HepG2 (cell line): ENCODE measurements at regions not wholly inside any gene's neighbourhood (a gene's known extent, or its start where the extent isn't known, plus 50 kb on each side); places are given as distances from the start of the nearest gene placed in this dataset.
A peak's percentile ranks its signal among the peaks of the same experiment; 100 is the strongest.

Experiments used
- ATAC-seq: fragments of 200-7000 bp; cut with Tn5 transposase; 3 replicates; pipeline ENCODE4 v1.9.1; 2020; ENCODE audit warnings: mild to moderate bottlenecking, moderate library complexity
- BruUV-seq: library from RNA; stranded (reverse); fragments of 400-500 nt; replicated peaks from 2 replicates; lab custom pipeline; 2021; lab: Mats Ljungman, UMichigan
- CTCF ChIA-PET: fragments of 300-600 bp; formaldehyde crosslinking; extraction: SDS; loops from one replicate; lab custom pipeline; 2021; ENCODE audit warnings: low total read pairs, inconsistent platforms, low intra/inter-chr PET ratio; lab: Yijun Ruan, JAX
- POLR2A ChIA-PET: fragments of 350-600 bp; sonication (Branson Sonifier 250); formaldehyde crosslinking; loops from one replicate; lab custom pipeline; 2020; ENCODE audit warnings: antibody characterized with exemption, inconsistent platforms; lab: Yijun Ruan, JAX
- DNase-seq: peaks from one replicate; pipeline ENCODE4 v3.0.0-alpha.2; 2015; ENCODE audit warnings: low spot score
- FAIRE-seq: peaks from 3 replicates; lab custom pipeline; 2011; peaks lifted over from hg19 to GRCh38; lab: Jason Lieb, UNC
- H2AFZ ChIP-seq: one replicate; pipeline ENCODE4 v1.6.1; 2011; ENCODE audit warnings: low read length, inconsistent platforms
- H3K27ac ChIP-seq: fragments of 300-600 bp; 3 replicates; pipeline ENCODE4 v1.8.0; 2011; ENCODE audit warnings: mixed run types, mild to moderate bottlenecking, mixed read lengths, low read length, inconsistent platforms; ENCODE audit not compliant: insufficient read depth; ENCODE audit errors: extremely low read length
- H3K27me3 ChIP-seq, 2 experiments: fragments of 200-600 bp in 1 of 2; 2 replicates in 1 of 2; 3 replicates in 1 of 2; pipeline versions ENCODE4 v1.6.0 to v1.8.0; 2011; ENCODE audit warnings: low read length in 2 of 2, mild to moderate bottlenecking in 2 of 2, moderate library complexity in 2 of 2, inconsistent platforms in 1 of 2; ENCODE audit not compliant: insufficient read depth in 2 of 2, control insufficient read depth in 1 of 2
- H3K36me3 ChIP-seq, 2 experiments: fragments of 200-600 bp in 1 of 2; replicated peaks in 1 of 2; 2 replicates in 1 of 2; 3 replicates in 1 of 2; pipeline versions ENCODE4 v1.5.1 to v1.8.0; 2011; ENCODE audit warnings: low read length in 2 of 2, inconsistent platforms in 1 of 2; ENCODE audit not compliant: insufficient read depth in 2 of 2, control insufficient read depth in 1 of 2
- H3K4me1 ChIP-seq: 2 replicates; pipeline ENCODE4 v1.5.1; 2012; ENCODE audit warnings: low read length, inconsistent platforms; ENCODE audit not compliant: insufficient read depth
- H3K4me2 ChIP-seq: 2 replicates; pipeline ENCODE4 v1.6.0; 2011; ENCODE audit warnings: low read depth, low read length, inconsistent platforms
- H3K4me3 ChIP-seq, 3 experiments: fragments of 200-600 bp in 1 of 3; sonication (generic), shearing (Covaris generic) in 1 of 3; replicated peaks in 1 of 3; 2 replicates each; pipeline ENCODE4 v1.5.1; 2011 to 2016; ENCODE audit warnings: low read length in 3 of 3, inconsistent platforms in 2 of 3, low read depth in 2 of 3, mild to moderate bottlenecking in 2 of 3, control low read depth in 1 of 3, mixed read lengths in 1 of 3; ENCODE audit not compliant: insufficient read depth in 1 of 3
- H3K79me2 ChIP-seq: one replicate; pipeline ENCODE4 v1.6.1; 2011; ENCODE audit warnings: low read length, inconsistent platforms; ENCODE audit not compliant: insufficient read depth
- H3K9ac ChIP-seq: 2 replicates; pipeline ENCODE4 v1.6.0; 2011; ENCODE audit warnings: mild to moderate bottlenecking, low read depth, low read length, inconsistent platforms; ENCODE audit not compliant: insufficient read depth
- H3K9me3 ChIP-seq: 2 replicates; pipeline ENCODE4 v1.5.1; 2012; ENCODE audit warnings: mild to moderate bottlenecking, low read length
- H4K20me1 ChIP-seq: 2 replicates; pipeline ENCODE4 v1.6.0; 2011; ENCODE audit warnings: inconsistent platforms, mild to moderate bottlenecking, low read length, moderate library complexity; ENCODE audit not compliant: insufficient read depth
- HDAC1 ChIP-seq: sonication (generic); formaldehyde crosslinking; IDR thresholded peaks from 2 replicates; pipeline ENCODE4 v1.5.1; 2020; ENCODE audit warnings: mild to moderate bottlenecking, missing genetic modification reagents
- SMARCE1 ChIP-seq: fragments of 450-650 bp; IDR thresholded peaks from 2 replicates; pipeline ENCODE4 v1.6.1; 2017; ENCODE audit warnings: borderline replicate concordance
- ZNF121 ChIP-seq: sonication (generic); formaldehyde crosslinking; IDR thresholded peaks from 2 replicates; pipeline ENCODE4 v1.5.0; 2020; ENCODE audit warnings: mild to moderate bottlenecking, missing genetic modification reagents
- ZNF746 ChIP-seq: sonication (generic); formaldehyde crosslinking; IDR thresholded peaks from 2 replicates; pipeline ENCODE4 v1.8.0; 2022; ENCODE audit warnings: mild to moderate bottlenecking, missing genetic modification reagents
- WGBS: methylation state at CpG from one replicate; pipeline ENCODE4 v1.1.6; 2017; ENCODE audit warnings: low lambda C conversion rate; 5-methylcytosine and 5-hydroxymethylcytosine counted together
- in situ Hi-C: cut with HindIII; loops from 2 replicates; pipeline ENCODE4 v1.10.0; 2017; ENCODE audit warnings: low pct_unique_long_range_greater_than_20kb; ENCODE audit not compliant: extremely low pct_ligation_motif_present
- intact Hi-C: fragments of 100-400 bp; cut with micrococcal nuclease; formaldehyde crosslinking; loops from one replicate; pipeline ENCODE4 v1.10.0; 2022; ENCODE audit not compliant: unreplicated experiment
- TF ChIP-seq, protein P1 (sequence below): fragments of 450-650 bp; IDR thresholded peaks from 2 replicates; pipeline ENCODE4 v1.6.1; 2016
- TF ChIP-seq, protein P2 (sequence below): sonication (generic); formaldehyde crosslinking; IDR thresholded peaks from 2 replicates; pipeline ENCODE4 v1.4.0; 2020; ENCODE audit warnings: missing genetic modification reagents

DNA sequence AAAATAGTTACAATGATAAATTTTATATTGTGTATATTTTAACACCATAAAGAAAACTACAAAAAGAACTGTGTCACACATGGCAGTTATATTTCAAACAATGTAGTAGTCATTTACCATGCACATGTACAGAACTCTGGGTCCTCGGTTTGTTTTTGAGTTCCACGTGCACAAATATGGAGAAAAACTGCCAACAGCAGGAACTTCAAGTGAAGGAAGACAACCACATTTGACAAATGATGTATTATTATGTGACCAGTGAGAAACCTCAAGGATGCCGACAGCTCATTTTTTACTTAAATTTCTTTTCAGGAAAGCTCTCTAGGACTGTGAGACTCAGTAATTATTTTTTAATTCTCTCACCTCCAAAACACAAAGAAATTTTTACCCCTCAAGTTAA, 244.2 kb upstream of the USP15 start:
- Histone ChIP-seq H4K20me1 (no peaks in the 10 kb centered on the region), H2AFZ (no peak overlapping the region), H3K36me3 (no peaks in the 10 kb centered on the region), H3K9ac (no peak overlapping the region), H3K9me3 (no peaks in the 10 kb centered on the region), H3K4me2 (no peak overlapping the region), H3K27me3 (no peaks in the 10 kb centered on the region; a peak in 1 of 5 replicates), H3K4me3 (no peak overlapping the region), H3K27ac (no peak overlapping the region), H3K4me1 (no peaks in the 10 kb centered on the region), H3K79me2 (no peaks in the 10 kb centered on the region)
- TF ChIP-seq, protein P1, sequence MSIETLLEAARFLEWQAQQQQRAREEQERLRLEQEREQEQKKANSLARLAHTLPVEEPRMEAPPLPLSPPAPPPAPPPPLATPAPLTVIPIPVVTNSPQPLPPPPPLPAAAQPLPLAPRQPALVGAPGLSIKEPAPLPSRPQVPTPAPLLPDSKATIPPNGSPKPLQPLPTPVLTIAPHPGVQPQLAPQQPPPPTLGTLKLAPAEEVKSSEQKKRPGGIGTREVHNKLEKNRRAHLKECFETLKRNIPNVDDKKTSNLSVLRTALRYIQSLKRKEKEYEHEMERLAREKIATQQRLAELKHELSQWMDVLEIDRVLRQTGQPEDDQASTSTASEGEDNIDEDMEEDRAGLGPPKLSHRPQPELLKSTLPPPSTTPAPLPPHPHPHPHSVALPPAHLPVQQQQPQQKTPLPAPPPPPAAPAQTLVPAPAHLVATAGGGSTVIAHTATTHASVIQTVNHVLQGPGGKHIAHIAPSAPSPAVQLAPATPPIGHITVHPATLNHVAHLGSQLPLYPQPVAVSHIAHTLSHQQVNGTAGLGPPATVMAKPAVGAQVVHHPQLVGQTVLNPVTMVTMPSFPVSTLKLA, result peak; percentile 28; the same call in 1 of the 2 replicates
- TF ChIP-seq SMARCE1, result no peak
- intact Hi-C loops (no loop called here), in situ Hi-C loops (no loop called here)
- BruUV-seq, result no TSS peak
- no peak for FAIRE-seq
- no peak for ATAC-seq
- CTCF ChIA-PET, result no interaction called here
- WGBS, result 33% methylated on average over 3 of the region's 3 CpGs
- POLR2A ChIA-PET, result no interaction called here
- DNase-seq, result no peak

DNA sequence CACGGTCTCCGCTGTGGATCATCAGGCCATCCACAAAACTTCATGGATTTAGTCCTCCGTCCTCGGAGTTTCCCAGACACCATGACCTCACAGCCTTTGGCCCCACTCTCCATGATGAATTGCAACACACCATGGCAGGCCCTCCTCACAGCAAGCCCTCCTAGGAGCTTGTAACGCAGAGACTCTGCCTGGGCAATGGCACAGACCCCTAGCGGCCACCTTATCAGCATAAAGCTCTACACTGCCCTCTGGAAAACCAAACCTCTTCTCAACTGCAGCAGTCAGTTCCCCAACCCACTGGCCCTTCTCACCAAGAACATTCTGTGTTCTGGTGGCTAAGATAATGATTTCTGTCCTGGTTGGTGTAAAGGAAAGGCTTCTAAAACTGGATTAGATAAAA, 238.4 kb upstream of the USP15 start:
- no TSS peak for BruUV-seq
- Histone ChIP-seq H2AFZ (no peak overlapping the region), H3K9me3 (no peaks in the 10 kb centered on the region), H3K27ac (no peak overlapping the region), H3K4me3 (no peak overlapping the region), H3K36me3 (no peaks in the 10 kb centered on the region), H4K20me1 (no peaks in the 10 kb centered on the region), H3K4me2 (no peak overlapping the region), H3K9ac (no peak overlapping the region), H3K79me2 (no peaks in the 10 kb centered on the region), H3K4me1 (no peaks in the 10 kb centered on the region), H3K27me3 (no peaks in the 10 kb centered on the region; a peak in 1 of 5 replicates)
- ChIA-PET POLR2A (no interaction called here), CTCF (no interaction called here)
- peak; percentile 12 for DNase-seq
- 0 out of 2 replicates have a peak, but pooled peaks have one; percentile 17 for TF ChIP-seq ZNF121 (CRISPR knock-in tag)
- no peak for TF ChIP-seq HDAC1 (CRISPR knock-in tag)
- TF ChIP-seq, protein P2, sequence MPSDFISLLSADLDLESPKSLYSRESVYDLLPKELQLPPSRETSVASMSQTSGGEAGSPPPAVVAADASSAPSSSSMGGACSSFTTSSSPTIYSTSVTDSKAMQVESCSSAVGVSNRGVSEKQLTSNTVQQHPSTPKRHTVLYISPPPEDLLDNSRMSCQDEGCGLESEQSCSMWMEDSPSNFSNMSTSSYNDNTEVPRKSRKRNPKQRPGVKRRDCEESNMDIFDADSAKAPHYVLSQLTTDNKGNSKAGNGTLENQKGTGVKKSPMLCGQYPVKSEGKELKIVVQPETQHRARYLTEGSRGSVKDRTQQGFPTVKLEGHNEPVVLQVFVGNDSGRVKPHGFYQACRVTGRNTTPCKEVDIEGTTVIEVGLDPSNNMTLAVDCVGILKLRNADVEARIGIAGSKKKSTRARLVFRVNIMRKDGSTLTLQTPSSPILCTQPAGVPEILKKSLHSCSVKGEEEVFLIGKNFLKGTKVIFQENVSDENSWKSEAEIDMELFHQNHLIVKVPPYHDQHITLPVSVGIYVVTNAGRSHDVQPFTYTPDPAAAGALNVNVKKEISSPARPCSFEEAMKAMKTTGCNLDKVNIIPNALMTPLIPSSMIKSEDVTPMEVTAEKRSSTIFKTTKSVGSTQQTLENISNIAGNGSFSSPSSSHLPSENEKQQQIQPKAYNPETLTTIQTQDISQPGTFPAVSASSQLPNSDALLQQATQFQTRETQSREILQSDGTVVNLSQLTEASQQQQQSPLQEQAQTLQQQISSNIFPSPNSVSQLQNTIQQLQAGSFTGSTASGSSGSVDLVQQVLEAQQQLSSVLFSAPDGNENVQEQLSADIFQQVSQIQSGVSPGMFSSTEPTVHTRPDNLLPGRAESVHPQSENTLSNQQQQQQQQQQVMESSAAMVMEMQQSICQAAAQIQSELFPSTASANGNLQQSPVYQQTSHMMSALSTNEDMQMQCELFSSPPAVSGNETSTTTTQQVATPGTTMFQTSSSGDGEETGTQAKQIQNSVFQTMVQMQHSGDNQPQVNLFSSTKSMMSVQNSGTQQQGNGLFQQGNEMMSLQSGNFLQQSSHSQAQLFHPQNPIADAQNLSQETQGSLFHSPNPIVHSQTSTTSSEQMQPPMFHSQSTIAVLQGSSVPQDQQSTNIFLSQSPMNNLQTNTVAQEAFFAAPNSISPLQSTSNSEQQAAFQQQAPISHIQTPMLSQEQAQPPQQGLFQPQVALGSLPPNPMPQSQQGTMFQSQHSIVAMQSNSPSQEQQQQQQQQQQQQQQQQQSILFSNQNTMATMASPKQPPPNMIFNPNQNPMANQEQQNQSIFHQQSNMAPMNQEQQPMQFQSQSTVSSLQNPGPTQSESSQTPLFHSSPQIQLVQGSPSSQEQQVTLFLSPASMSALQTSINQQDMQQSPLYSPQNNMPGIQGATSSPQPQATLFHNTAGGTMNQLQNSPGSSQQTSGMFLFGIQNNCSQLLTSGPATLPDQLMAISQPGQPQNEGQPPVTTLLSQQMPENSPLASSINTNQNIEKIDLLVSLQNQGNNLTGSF (CRISPR knock-in tag), result no peak
- no peak for TF ChIP-seq ZNF746 (CRISPR knock-in tag)
- no peak for TF ChIP-seq SMARCE1
- in situ Hi-C loops (no loop called here), intact Hi-C loops (no loop called here)
- peak; percentile 95 for ATAC-seq
- no peak for FAIRE-seq
- 25% methylated on average over 6 of the region's 6 CpGs for WGBS
